ENCODE measurements at regions not wholly inside any gene's neighbourhood (a gene's known extent, or its start where the extent isn't known, plus 50 kb on each side); places are given as distances from the start of the nearest gene placed in this dataset.

- TF ChIP-seq CTCF (IDR thresholded peaks at IDR 0.05; ENCODE audit: low read length) (no peak), EZH2 (optimal IDR thresholded peaks at IDR 0.05; ENCODE audit: low read depth, low read length) (no peak)
Observed at GRCh38 chr2:137826373-137827372, 137.6 kb upstream of the HNMT start.
